ENCODE measurements at regions not wholly inside any gene's neighbourhood (a gene's known extent, or its start where the extent isn't known, plus 50 kb on each side); places are given as distances from the start of the nearest gene placed in this dataset.

DNA sequence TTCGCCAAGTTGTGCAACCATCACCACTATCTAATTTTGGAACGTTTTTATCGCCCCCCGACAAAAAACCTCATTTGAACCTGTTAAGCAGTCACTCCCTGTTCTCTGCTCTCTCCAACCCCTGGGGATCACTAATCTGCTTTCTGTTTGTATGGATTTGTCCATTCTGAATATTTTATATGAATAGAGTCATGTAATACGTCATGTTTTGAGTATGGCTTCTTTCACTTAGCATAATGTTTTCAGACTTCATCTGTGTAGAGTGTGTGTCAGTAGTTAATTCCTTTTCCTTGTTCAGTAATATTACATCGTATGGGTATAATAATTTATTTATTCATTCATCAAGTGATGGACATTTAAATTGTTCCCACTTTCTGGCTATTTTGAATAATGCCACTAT lies 232.2 kb downstream of the SMARCA2 start:
- TF ChIP-seq, protein P1, sequence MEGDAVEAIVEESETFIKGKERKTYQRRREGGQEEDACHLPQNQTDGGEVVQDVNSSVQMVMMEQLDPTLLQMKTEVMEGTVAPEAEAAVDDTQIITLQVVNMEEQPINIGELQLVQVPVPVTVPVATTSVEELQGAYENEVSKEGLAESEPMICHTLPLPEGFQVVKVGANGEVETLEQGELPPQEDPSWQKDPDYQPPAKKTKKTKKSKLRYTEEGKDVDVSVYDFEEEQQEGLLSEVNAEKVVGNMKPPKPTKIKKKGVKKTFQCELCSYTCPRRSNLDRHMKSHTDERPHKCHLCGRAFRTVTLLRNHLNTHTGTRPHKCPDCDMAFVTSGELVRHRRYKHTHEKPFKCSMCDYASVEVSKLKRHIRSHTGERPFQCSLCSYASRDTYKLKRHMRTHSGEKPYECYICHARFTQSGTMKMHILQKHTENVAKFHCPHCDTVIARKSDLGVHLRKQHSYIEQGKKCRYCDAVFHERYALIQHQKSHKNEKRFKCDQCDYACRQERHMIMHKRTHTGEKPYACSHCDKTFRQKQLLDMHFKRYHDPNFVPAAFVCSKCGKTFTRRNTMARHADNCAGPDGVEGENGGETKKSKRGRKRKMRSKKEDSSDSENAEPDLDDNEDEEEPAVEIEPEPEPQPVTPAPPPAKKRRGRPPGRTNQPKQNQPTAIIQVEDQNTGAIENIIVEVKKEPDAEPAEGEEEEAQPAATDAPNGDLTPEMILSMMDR (IDR thresholded peaks at IDR 0.05), result no peak
- no peak for TF ChIP-seq POLR2A (IDR thresholded peaks at IDR 0.05)

Data from body of pancreas (tissue), 4 donors.